ENCODE measurements at regions not wholly inside any gene's neighbourhood (a gene's known extent, or its start where the extent isn't known, plus 50 kb on each side); places are given as distances from the start of the nearest gene placed in this dataset.

- no peak for DNase-seq
These were observed 49.9 kb upstream of the AFF3 start for GRCh38 chr2:100192300-100192699.

Measured in islet precursor cell (in vitro differentiated cells).